Sigmoid colon (tissue), 4 donors: ENCODE measurements at regions not wholly inside any gene's neighbourhood (a gene's known extent, or its start where the extent isn't known, plus 50 kb on each side); places are given as distances from the start of the nearest gene placed in this dataset.

ENCODE experiments used
- EP300 ChIP-seq, 4 donors: sonication (generic); formaldehyde crosslinking; IDR thresholded peaks; one replicate each; pipeline ENCODE4 v1.6.1; 2017; ENCODE audit warnings: antibody characterized with exemption in 4 of 4
- POLR2A ChIP-seq, 2 donors: fragments of 450-650 bp; IDR thresholded peaks; one replicate each; pipeline ENCODE4 v1.6.1; 2016; ENCODE audit warnings: antibody characterized with exemption in 2 of 2, mild to moderate bottlenecking in 2 of 2, moderate library complexity in 2 of 2
- POLR2AphosphoS5 ChIP-seq, 4 donors: sonication (generic); formaldehyde crosslinking; IDR thresholded peaks; one replicate each; pipeline ENCODE4 v1.6.1; 2017; ENCODE audit warnings: antibody characterized with exemption in 4 of 4
- TF ChIP-seq, protein P1 (sequence below), 4 experiments: fragments of 450-650 bp in 3 of 4; fragments of 200-600 bp in 1 of 4; IDR thresholded peaks; one replicate each; pipeline ENCODE4 v1.5.1; 2016 to 2019; ENCODE audit warnings: antibody characterized with exemption in 4 of 4, mild to moderate bottlenecking in 3 of 4, moderate library complexity in 2 of 4

DNA sequence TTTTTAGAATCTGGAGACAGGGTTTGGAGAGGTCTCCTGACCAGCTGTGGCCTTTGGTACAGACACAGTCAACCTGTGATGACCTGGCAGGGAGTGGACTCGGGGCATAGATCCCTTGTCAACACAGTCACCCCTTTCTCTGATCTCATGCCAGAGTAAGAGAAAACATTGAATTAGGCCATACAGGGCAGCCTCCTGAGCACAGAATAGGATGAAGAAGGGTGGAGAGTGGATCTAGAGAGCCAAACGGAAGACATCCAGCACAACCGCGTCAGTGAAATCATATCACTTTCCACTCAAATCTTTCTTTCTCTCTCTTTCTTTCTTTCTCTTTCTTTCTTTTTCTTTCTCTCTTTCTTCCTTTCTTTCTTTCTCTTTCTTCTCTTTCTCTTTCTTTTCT is 145.9 kb upstream of the TBX3 start:
- TF ChIP-seq, protein P1, sequence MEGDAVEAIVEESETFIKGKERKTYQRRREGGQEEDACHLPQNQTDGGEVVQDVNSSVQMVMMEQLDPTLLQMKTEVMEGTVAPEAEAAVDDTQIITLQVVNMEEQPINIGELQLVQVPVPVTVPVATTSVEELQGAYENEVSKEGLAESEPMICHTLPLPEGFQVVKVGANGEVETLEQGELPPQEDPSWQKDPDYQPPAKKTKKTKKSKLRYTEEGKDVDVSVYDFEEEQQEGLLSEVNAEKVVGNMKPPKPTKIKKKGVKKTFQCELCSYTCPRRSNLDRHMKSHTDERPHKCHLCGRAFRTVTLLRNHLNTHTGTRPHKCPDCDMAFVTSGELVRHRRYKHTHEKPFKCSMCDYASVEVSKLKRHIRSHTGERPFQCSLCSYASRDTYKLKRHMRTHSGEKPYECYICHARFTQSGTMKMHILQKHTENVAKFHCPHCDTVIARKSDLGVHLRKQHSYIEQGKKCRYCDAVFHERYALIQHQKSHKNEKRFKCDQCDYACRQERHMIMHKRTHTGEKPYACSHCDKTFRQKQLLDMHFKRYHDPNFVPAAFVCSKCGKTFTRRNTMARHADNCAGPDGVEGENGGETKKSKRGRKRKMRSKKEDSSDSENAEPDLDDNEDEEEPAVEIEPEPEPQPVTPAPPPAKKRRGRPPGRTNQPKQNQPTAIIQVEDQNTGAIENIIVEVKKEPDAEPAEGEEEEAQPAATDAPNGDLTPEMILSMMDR (IDR thresholded peaks at IDR 0.05): no peak
- TF ChIP-seq EP300 (IDR thresholded peaks at IDR 0.05) (no peak), POLR2A (IDR thresholded peaks at IDR 0.05) (no peak), POLR2AphosphoS5 (IDR thresholded peaks at IDR 0.05) (no peak)
